BJ (cell line): ENCODE measurements at regions not wholly inside any gene's neighbourhood (a gene's known extent, or its start where the extent isn't known, plus 50 kb on each side); places are given as distances from the start of the nearest gene placed in this dataset.

Experiments
- CTCF ChIA-PET: fragments of 350-600 bp; formaldehyde crosslinking; extraction: SDS; loops from one replicate; lab custom pipeline; 2021; ENCODE audit warnings: antibody characterized with exemption, inconsistent platforms; lab: Yijun Ruan, JAX
- POLR2A ChIA-PET: fragments of 300-600 bp; sonication (Branson Sonifier 250); formaldehyde crosslinking; extraction: SDS; loops from one replicate; lab custom pipeline; 2021; ENCODE audit warnings: antibody characterized with exemption; lab: Charles Lee
- DNase-seq: peaks from one replicate; pipeline ENCODE4 v3.0.0-alpha.2; 2011; ENCODE audit warnings: low read depth
- H3K27me3 ChIP-seq: 2 replicates; pipeline ENCODE4 v1.6.0; 2011; ENCODE audit warnings: low read length; ENCODE audit not compliant: control insufficient read depth, insufficient read depth
- H3K36me3 ChIP-seq: 2 replicates; pipeline ENCODE4 v1.5.1; 2011; ENCODE audit warnings: low read length; ENCODE audit not compliant: control insufficient read depth, insufficient read depth
- H3K4me3 ChIP-seq: 2 replicates; pipeline ENCODE4 v1.5.1; 2011; ENCODE audit warnings: low read depth, mild to moderate bottlenecking, control low read depth, low read length
- TF ChIP-seq, protein P1 (sequence below): IDR thresholded peaks from 2 replicates; pipeline ENCODE4 v1.5.1; 2011; ENCODE audit warnings: low read depth, mild to moderate bottlenecking, control low read depth, inconsistent platforms, low read length, moderate library complexity; ENCODE audit not compliant: insufficient read depth

DNA sequence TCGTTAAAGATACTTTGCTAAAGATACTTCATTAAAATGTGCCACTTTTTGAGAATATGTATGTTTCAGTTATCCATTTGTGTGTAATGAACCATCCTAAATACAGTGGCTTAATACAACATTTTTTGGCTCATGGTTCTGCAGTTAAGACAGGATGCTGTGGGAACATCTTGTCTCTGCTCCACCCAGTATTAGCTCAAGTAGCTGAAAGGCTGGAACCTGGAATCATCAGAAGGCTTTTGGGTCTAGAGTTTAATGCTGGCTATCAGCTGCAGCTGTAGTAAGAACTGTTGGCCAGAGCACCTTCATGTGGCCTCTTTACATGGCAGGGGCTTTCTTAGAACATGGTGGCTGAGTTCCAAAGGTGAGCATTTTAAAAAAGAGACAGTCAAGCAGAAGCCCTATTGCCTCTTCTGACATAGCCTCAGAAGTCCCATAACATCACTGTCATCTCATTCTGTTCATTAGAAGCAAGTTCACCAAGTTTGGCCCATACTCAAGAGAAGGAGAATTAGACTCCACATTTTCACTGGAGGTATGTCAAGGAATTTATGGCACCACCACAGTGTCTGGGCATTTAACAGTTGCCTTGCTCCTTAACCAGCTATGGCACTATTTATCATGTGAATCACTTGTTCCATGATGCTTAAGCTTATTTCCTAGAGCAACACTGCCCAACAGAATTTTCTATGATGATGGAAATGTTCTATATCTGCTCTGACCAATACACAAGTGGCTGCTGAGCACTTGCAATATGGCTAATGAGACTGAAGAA lies 70.4 kb upstream of the PDZRN3 start:
- TF ChIP-seq, protein P1, sequence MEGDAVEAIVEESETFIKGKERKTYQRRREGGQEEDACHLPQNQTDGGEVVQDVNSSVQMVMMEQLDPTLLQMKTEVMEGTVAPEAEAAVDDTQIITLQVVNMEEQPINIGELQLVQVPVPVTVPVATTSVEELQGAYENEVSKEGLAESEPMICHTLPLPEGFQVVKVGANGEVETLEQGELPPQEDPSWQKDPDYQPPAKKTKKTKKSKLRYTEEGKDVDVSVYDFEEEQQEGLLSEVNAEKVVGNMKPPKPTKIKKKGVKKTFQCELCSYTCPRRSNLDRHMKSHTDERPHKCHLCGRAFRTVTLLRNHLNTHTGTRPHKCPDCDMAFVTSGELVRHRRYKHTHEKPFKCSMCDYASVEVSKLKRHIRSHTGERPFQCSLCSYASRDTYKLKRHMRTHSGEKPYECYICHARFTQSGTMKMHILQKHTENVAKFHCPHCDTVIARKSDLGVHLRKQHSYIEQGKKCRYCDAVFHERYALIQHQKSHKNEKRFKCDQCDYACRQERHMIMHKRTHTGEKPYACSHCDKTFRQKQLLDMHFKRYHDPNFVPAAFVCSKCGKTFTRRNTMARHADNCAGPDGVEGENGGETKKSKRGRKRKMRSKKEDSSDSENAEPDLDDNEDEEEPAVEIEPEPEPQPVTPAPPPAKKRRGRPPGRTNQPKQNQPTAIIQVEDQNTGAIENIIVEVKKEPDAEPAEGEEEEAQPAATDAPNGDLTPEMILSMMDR = no peak
- Histone ChIP-seq H3K36me3 (no peaks in the 10 kb centered on the region), H3K4me3 (no peak overlapping the region), H3K27me3 (no peaks in the 10 kb centered on the region)
- CTCF ChIA-PET = no interaction called here
- DNase-seq = no peak
- POLR2A ChIA-PET = no interaction called here

DNA sequence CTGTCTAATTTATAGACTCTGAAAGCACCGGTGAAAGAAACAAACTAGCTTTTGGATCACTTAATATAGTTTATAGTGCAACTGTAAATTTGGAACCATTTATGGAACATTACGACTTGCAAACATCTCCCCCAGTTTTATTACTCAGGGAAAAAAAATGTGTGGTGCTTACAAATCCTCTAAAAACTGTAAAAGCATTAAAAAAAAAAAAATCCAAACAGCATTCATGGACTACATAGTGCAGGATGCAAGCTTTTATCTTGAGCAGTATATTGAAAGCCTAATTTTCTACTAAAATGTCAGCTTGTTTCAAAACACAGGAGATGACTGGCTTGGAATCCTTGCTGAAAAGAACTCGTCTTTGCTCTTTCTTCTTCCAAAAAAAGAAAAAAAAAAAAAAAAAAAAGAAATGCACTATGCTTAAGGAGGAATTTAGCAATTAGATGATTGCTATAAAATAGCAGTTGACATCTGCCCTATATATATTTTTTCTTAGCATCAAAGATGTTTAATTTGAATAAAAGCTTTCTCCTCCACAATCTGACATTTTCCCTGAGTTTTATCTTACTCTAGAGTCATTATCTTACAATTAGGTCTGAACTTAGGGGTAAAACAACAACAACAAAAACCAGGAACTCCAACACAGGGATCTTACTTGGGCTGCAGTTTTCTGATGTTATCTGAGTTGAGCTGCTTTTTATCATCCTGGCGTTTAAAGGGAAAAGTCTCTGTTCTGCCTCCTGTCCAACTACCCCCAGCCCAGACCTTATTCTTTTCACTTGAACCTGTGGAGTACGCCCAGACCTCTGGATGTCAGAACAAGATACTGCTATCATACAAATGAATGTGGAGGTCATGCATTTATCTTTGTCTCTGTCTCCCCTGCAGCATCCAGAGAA lies 62.6 kb upstream of the PDZRN3 start:
- ChIA-PET CTCF (interaction anchor here (0.7 to 2.0 kb wide), 2 partner anchors 98 to 179 kb away, joined by 4 to 5 read pairs; no protein-coding TSS in a partner anchor), POLR2A (interaction anchor here (0.6 kb wide), 1 partner anchor 59 kb away, joined by 6 read pairs; no protein-coding TSS in a partner anchor)
- TF ChIP-seq, protein P1 = no peak
- Histone ChIP-seq H3K36me3 (no peaks in the 10 kb centered on the region), H3K27me3 (no peaks in the 10 kb centered on the region), H3K4me3 (no peak overlapping the region)
- peak; percentile 82 for DNase-seq

DNA sequence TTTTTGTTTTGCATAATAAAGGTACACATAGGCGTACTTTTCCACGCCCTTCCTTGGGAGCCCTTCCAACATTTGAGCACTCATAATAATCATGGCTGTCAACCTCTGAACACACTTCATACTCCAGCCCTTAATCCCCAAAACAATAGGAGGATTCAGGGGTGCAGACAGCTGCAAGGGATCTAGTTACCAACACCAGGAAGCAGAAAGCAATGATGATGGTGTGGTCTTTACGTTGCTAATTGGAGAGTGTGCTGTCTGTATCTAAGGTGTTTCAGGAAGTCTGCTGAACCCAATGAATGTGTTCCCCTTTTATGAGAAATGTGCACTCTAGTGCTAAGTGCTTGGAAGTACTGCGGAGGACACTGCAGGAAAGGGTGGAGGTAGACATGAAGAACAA lies 60.3 kb upstream of the PDZRN3 start:
- Histone ChIP-seq H3K4me3 (no peak overlapping the region), H3K36me3 (no peaks in the 10 kb centered on the region), H3K27me3 (no peaks in the 10 kb centered on the region)
- TF ChIP-seq, protein P1 = no peak
- ChIA-PET POLR2A (no interaction called here), CTCF (interaction anchor here (2.0 kb wide), 1 partner anchor 177 kb away, joined by 5 read pairs; no protein-coding TSS in a partner anchor)
- no peak for DNase-seq

DNA sequence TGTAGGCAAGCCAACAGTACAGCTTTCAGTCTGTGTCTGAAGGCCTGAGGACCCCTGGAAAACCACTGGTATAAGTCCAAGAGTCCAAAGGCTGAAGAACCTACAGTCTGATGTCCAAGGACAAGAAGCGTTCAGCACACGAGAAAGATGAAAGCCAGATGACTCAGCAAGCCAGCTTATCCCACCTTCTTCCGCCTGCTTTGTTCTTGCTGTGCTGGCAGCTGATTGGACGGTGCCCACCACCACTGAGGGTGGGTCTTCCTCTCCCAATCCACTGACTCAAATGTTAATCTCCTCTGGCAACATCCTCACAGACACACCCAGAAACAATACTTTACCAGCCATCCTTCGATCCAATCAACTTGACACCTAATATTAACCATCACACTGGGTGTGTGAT lies 59.0 kb upstream of the PDZRN3 start:
- TF ChIP-seq, protein P1 = no peak
- Histone ChIP-seq H3K4me3 (no peak overlapping the region), H3K36me3 (no peaks in the 10 kb centered on the region), H3K27me3 (no peaks in the 10 kb centered on the region)
- POLR2A ChIA-PET = no interaction called here
- DNase-seq = no peak
- CTCF ChIA-PET = interaction anchor here (1.1 kb wide), 1 partner anchor 13 kb away, joined by 3 read pairs; no protein-coding TSS in a partner anchor

DNA sequence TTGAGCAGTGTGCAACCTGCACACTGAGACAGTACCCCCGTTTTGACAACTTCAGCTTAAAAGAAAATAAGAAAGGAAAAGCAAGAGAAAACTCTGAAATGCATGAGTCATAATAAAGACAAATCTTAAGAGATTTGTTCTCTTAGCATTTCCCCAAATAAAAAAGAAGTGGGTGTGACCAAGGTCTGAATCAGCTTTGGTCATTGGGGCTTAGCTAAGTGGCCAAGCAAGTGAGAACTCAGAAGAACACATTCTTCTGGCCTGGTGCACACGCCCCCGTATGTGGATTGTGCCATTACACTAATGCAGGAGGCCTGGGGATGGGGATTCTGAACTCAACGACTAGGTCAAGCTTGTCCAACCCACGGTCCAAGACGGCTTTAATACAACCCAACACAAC lies 56.9 kb upstream of the PDZRN3 start:
- POLR2A ChIA-PET = interaction anchor here (0.6 kb wide), 1 partner anchor 63 kb away, joined by 3 read pairs; no protein-coding TSS in a partner anchor
- Histone ChIP-seq H3K36me3 (no peaks in the 10 kb centered on the region), H3K27me3 (no peaks in the 10 kb centered on the region), H3K4me3 (no peak overlapping the region)
- TF ChIP-seq, protein P1 = no peak
- peak; percentile 56 for DNase-seq
- CTCF ChIA-PET = interaction anchor here (1.1 to 1.5 kb wide), 3 partner anchors 9 to 28 kb away, joined by 3 to 6 read pairs (median 4); no protein-coding TSS in a partner anchor
